ENCODE measurements at regions not wholly inside any gene's neighbourhood (a gene's known extent, or its start where the extent isn't known, plus 50 kb on each side); places are given as distances from the start of the nearest gene placed in this dataset. TPM values are rescaled to one million over a fixed set of nuclear protein-coding genes. Genes with fewer than 3 reads are reported as not detected.

- Histone ChIP-seq H3K4me3 (replicated peaks in 1 of 3) (no peak overlapping the region), H3K36me3 (no peaks in the 10 kb centered on the region), H3K27me3 (no peaks in the 10 kb centered on the region), H3K27ac (no peak overlapping the region), H3K9me3 (no peaks in the 10 kb centered on the region), H3K4me1 (no peaks in the 10 kb centered on the region)
- no peak for DNase-seq
- 83 to 84% methylated on average over 9 of the region's 9 CpGs for WGBS, 2 donors
- TF ChIP-seq POLR2A (IDR thresholded peaks at IDR 0.05) (no peak), CTCF (IDR thresholded peaks at IDR 0.05) (no peak)
- intact Hi-C loops (cut with DNase I), result no loop called here
Observed at GRCh38 chr10:3837647-3838459, 52.8 kb upstream of the KLF6 start.

GRCh38 chr10:3836222-3836820 is 51.3 kb upstream of the KLF6 start:
- TF ChIP-seq CTCF (IDR thresholded peaks at IDR 0.05) (no peak), POLR2A (IDR thresholded peaks at IDR 0.05) (no peak)
- Histone ChIP-seq H3K36me3 (no peaks in the 10 kb centered on the region), H3K4me3 (replicated peaks in 1 of 3) (no peak overlapping the region), H3K4me1 (peaks cover 2 to 3% of the 10 kb centered on the region in 2 donors), H3K27me3 (no peaks in the 10 kb centered on the region), H3K9me3 (no peaks in the 10 kb centered on the region), H3K27ac (no peak overlapping the region)
- intact Hi-C loops (cut with DNase I), result no loop called here
- 74% methylated on average over 2 of the region's 2 CpGs for WGBS, 2 donors
- no peak for DNase-seq

GRCh38 chr10:3835770-3836169 is 50.8 kb upstream of the KLF6 start:
- H3K4me1 ChIP-seq, result peaks cover 6 to 9% of the 10 kb centered on the region in 2 donors
- no peak overlapping the region for H3K27ac ChIP-seq
- no peaks in the 10 kb centered on the region for H3K9me3 ChIP-seq
- 62 to 75% methylated on average over 6 of the region's 6 CpGs for WGBS, 2 donors
- H3K27me3 ChIP-seq, result no peaks in the 10 kb centered on the region
- no peak for DNase-seq
- no peak for TF ChIP-seq POLR2A (IDR thresholded peaks at IDR 0.05)
- H3K36me3 ChIP-seq, result no peaks in the 10 kb centered on the region
- H3K4me3 ChIP-seq (replicated peaks in 1 of 3), result no peak overlapping the region
- intact Hi-C loops (cut with DNase I), result no loop called here

- no peaks in the 10 kb centered on the region for H3K36me3 ChIP-seq
- WGBS, 2 donors, result 96% methylated on average over 1 of the region's 1 CpG
- H3K27ac ChIP-seq, result no peak overlapping the region
- no peak for DNase-seq
- intact Hi-C loops (cut with DNase I), result no loop called here
- peaks cover 6 to 17% of the 10 kb centered on the region in 2 donors for H3K4me1 ChIP-seq
- no peak overlapping the region for H3K4me3 ChIP-seq (replicated peaks in 1 of 3)
- no peak for TF ChIP-seq POLR2A (IDR thresholded peaks at IDR 0.05)
- no peak for TF ChIP-seq CTCF (IDR thresholded peaks at IDR 0.05)
- no peaks in the 10 kb centered on the region for H3K27me3 ChIP-seq
- no peaks in the 10 kb centered on the region for H3K9me3 ChIP-seq
Observed at GRCh38 chr10:3834947-3835346, 49.9 kb upstream of the KLF6 start.

Small RNA genes in the stretch of these regions (microRNA-seq; reads per million reads assigned to microRNA genes)
- not detected for gene MIR6078

Small RNA genes in the stretch of these regions (small RNA-seq; reads per million reads assigned to genes)
- gene MIR6078 (not detected), gene RNU6-163P (not detected)

Measured in thyroid gland (tissue), 4 donors.